ENCODE measurements at regions not wholly inside any gene's neighbourhood (a gene's known extent, or its start where the extent isn't known, plus 50 kb on each side); places are given as distances from the start of the nearest gene placed in this dataset.

DNA sequence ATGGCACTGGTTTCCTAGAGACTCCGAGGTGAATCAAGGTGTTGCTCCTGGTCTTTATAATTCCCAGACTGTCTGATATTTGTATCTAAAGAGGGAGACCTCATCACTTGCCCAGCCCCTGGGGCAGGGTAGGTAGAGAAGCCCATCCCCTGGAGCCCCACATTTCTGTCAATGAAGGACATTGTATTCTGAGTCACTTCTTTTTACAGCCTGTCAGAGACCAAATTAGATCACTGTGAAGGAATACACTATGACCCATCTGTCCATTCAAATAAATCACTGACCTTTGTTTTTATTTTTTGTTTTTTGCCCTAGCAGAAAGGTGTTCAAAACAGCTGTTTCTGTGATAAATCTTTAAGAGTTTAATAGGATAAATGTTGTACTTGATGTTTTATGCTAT, 67.9 kb upstream of the ANO6 start:
- TF ChIP-seq, protein P1, sequence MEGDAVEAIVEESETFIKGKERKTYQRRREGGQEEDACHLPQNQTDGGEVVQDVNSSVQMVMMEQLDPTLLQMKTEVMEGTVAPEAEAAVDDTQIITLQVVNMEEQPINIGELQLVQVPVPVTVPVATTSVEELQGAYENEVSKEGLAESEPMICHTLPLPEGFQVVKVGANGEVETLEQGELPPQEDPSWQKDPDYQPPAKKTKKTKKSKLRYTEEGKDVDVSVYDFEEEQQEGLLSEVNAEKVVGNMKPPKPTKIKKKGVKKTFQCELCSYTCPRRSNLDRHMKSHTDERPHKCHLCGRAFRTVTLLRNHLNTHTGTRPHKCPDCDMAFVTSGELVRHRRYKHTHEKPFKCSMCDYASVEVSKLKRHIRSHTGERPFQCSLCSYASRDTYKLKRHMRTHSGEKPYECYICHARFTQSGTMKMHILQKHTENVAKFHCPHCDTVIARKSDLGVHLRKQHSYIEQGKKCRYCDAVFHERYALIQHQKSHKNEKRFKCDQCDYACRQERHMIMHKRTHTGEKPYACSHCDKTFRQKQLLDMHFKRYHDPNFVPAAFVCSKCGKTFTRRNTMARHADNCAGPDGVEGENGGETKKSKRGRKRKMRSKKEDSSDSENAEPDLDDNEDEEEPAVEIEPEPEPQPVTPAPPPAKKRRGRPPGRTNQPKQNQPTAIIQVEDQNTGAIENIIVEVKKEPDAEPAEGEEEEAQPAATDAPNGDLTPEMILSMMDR (IDR thresholded peaks at IDR 0.05), result no peak
- TF ChIP-seq POLR2AphosphoS5 (IDR thresholded peaks at IDR 0.05), result no peak
